GM12878 (cell line): ENCODE measurements at regions not wholly inside any gene's neighbourhood (a gene's known extent, or its start where the extent isn't known, plus 50 kb on each side); places are given as distances from the start of the nearest gene placed in this dataset.

Experiments
- ATAC-seq: fragments of 200-7000 bp; cut with Tn5 transposase; 3 replicates; pipeline ENCODE4 v1.9.1; 2020; ENCODE audit warnings: mild to moderate bottlenecking, moderate library complexity
- BruUV-seq: library from RNA; stranded (reverse); fragments of 400-500 nt; replicated peaks from 2 replicates; lab custom pipeline; 2021; lab: Mats Ljungman, UMichigan
- CTCF ChIA-PET: fragments of 300-600 bp; sonication (Branson Sonifier 250); formaldehyde crosslinking; extraction: SDS; loops from one replicate; lab custom pipeline; 2021; ENCODE audit warnings: inconsistent platforms; lab: Yijun Ruan, JAX
- POLR2A ChIA-PET: fragments of 350-600 bp; formaldehyde crosslinking; extraction: SDS; loops from one replicate; lab custom pipeline; 2021; ENCODE audit warnings: inconsistent platforms; lab: Charles Lee
- RAD21 ChIA-PET: fragments of 300-600 bp; sonication (Branson Sonifier 250); formaldehyde crosslinking; loops from one replicate; lab custom pipeline; 2023; ENCODE audit warnings: antibody characterized with exemption; ENCODE audit not compliant: unreplicated experiment; lab: Charles Lee
- SMC1A ChIA-PET: fragments of 300-600 bp; sonication (Branson Sonifier 250); formaldehyde crosslinking; loops from one replicate; lab custom pipeline; 2023; ENCODE audit not compliant: unreplicated experiment, uncharacterized antibody; lab: Charles Lee
- DNase-seq: peaks from one replicate; pipeline ENCODE4 v3.0.0-alpha.2; 2011; ENCODE audit warnings: low read depth, low spot score
- FAIRE-seq: peaks from 3 replicates; lab custom pipeline; 2011; peaks lifted over from hg19 to GRCh38; lab: Jason Lieb, UNC
- H2AFZ ChIP-seq: 2 replicates; pipeline ENCODE4 v1.6.0; 2011; ENCODE audit warnings: low read depth, low read length, control low read depth; ENCODE audit not compliant: control insufficient read depth
- H3K27ac ChIP-seq: 2 replicates; pipeline ENCODE4 v1.5.1; 2011; ENCODE audit warnings: control low read depth; ENCODE audit not compliant: control insufficient read depth, insufficient read depth
- H3K27me3 ChIP-seq, 2 experiments: replicated peaks in 1 of 2; 2 replicates each; pipeline versions ENCODE4 v1.6.0 to v1.6.1; 2011; ENCODE audit warnings: low read length in 1 of 2; ENCODE audit not compliant: control insufficient read depth in 2 of 2, insufficient read depth in 2 of 2
- H3K36me3 ChIP-seq, 2 experiments: 2 replicates each; pipeline ENCODE4 v1.5.1; 2011; ENCODE audit warnings: low read length in 1 of 2; ENCODE audit not compliant: control insufficient read depth in 2 of 2, insufficient read depth in 2 of 2
- H3K4me1 ChIP-seq: 2 replicates; pipeline ENCODE4 v1.6.1; 2011; ENCODE audit warnings: mild to moderate bottlenecking, low read length, moderate library complexity, mixed read lengths; ENCODE audit not compliant: control insufficient read depth, insufficient read depth
- H3K4me2 ChIP-seq: 2 replicates; pipeline ENCODE4 v1.6.0; 2011; ENCODE audit warnings: control low read depth; ENCODE audit not compliant: control insufficient read depth, insufficient read depth
- H3K4me3 ChIP-seq: fragments of 200-600 bp; sonication (generic); 2 replicates; pipeline ENCODE4 v1.5.1; 2016
- H3K79me2 ChIP-seq: 2 replicates; pipeline ENCODE4 v1.6.0; 2011; ENCODE audit warnings: low read length; ENCODE audit not compliant: control insufficient read depth, insufficient read depth
- H3K9ac ChIP-seq: 2 replicates; pipeline ENCODE4 v1.8.0; 2011; ENCODE audit warnings: low read length, control low read depth, mixed read lengths; ENCODE audit not compliant: control insufficient read depth, insufficient read depth
- H3K9me3 ChIP-seq: replicated peaks from 3 replicates; pipeline ENCODE4 v1.5.1; 2011; ENCODE audit warnings: mild to moderate bottlenecking, low read length; ENCODE audit not compliant: control insufficient read depth, insufficient read depth
- H4K20me1 ChIP-seq: 2 replicates; pipeline ENCODE4 v1.6.0; 2011; ENCODE audit not compliant: control insufficient read depth, insufficient read depth
- ASH2L ChIP-seq: fragments of 300-600, 200-600 bp; sonication (generic); IDR thresholded peaks from 2 replicates; pipeline ENCODE4 v1.6.1; 2017; ENCODE audit warnings: low read depth, mild to moderate bottlenecking, borderline replicate concordance
- ATF7 ChIP-seq: fragments of 450-650 bp; IDR thresholded peaks from 2 replicates; pipeline ENCODE4 v1.6.1; 2016; ENCODE audit warnings: low read depth, mild to moderate bottlenecking
- BCL11A ChIP-seq: IDR thresholded peaks from 2 replicates; pipeline ENCODE4 v1.6.1; 2011; ENCODE audit warnings: low read depth, low read length
- CBFB ChIP-seq: IDR thresholded peaks from 2 replicates; pipeline ENCODE4 v1.6.1; 2016; ENCODE audit warnings: antibody characterized with exemption, low read depth
- EGR1 ChIP-seq, 2 experiments: IDR thresholded peaks; 1 replicate in 1 of 2; 2 replicates in 1 of 2; pipeline ENCODE4 v1.6.1; 2011 to 2012; ENCODE audit warnings: low read depth in 2 of 2, low read length in 2 of 2, borderline replicate concordance in 1 of 2, mild to moderate bottlenecking in 1 of 2, moderate library complexity in 1 of 2
- FOXM1 ChIP-seq: IDR thresholded peaks from 2 replicates; pipeline ENCODE4 v1.6.1; 2012; ENCODE audit warnings: low read depth, mild to moderate bottlenecking, inconsistent platforms, low read length, moderate library complexity
- HDAC2 ChIP-seq: fragments of 200-600 bp; sonication (generic); IDR thresholded peaks from 2 replicates; pipeline ENCODE4 v1.6.1; 2017
- IKZF1 ChIP-seq: fragments of 450-650 bp; conservative IDR thresholded peaks from 2 replicates; pipeline ENCODE4 v1.6.1; 2017; ENCODE audit warnings: antibody characterized with exemption, mild to moderate bottlenecking
- IRF5 ChIP-seq: fragments of 450-650 bp; IDR thresholded peaks from 2 replicates; pipeline ENCODE4 v1.6.1; 2017; ENCODE audit warnings: borderline replicate concordance
- MLLT1 ChIP-seq: fragments of 450-650 bp; IDR thresholded peaks from 2 replicates; pipeline ENCODE4 v1.6.1; 2016; ENCODE audit warnings: mild to moderate bottlenecking
- NFYA ChIP-seq: IDR thresholded peaks from 2 replicates; pipeline ENCODE4 v1.6.1; 2011; ENCODE audit warnings: low read depth, mild to moderate bottlenecking, low read length, improper control_type of control experiment, borderline replicate concordance
- NFYB ChIP-seq: IDR thresholded peaks from 2 replicates; pipeline ENCODE4 v1.6.1; 2011; ENCODE audit warnings: low read depth, mild to moderate bottlenecking, low read length, improper control_type of control experiment, moderate library complexity; ENCODE audit not compliant: insufficient read depth
- POLR2AphosphoS5 ChIP-seq: IDR thresholded peaks from 2 replicates; pipeline ENCODE4 v1.6.1; 2011; ENCODE audit warnings: mild to moderate bottlenecking, low read length, inconsistent platforms
- TCF12 ChIP-seq: IDR thresholded peaks from 2 replicates; pipeline ENCODE4 v1.6.1; 2011; ENCODE audit warnings: low read depth, mild to moderate bottlenecking, low read length
- YBX1 ChIP-seq: fragments of 450-650 bp; IDR thresholded peaks from 2 replicates; pipeline ENCODE4 v1.6.1; 2016; ENCODE audit warnings: antibody characterized with exemption
- ZNF217 ChIP-seq: fragments of 450-650 bp; IDR thresholded peaks from 2 replicates; pipeline ENCODE4 v1.6.1; 2017; ENCODE audit warnings: antibody characterized with exemption, mild to moderate bottlenecking
- ZSCAN29 ChIP-seq: fragments of 450-650 bp; IDR thresholded peaks from 2 replicates; pipeline ENCODE4 v1.6.1; 2017; ENCODE audit warnings: mild to moderate bottlenecking, moderate library complexity
- WGBS: methylation state at CpG from one replicate; pipeline ENCODE4 v1.1.6; 2016; ENCODE audit warnings: low lambda C conversion rate; ENCODE audit not compliant: insufficient replicate concordance, insufficient coverage; ENCODE audit errors: missing lambda C conversion rate; 5-methylcytosine and 5-hydroxymethylcytosine counted together
- in situ Hi-C: fragments of 300-500 bp; cut with MboI; formaldehyde crosslinking; loops from 9 replicates; pipeline ENCODE4 v1.14.3; 2018; ENCODE audit warnings: mixed read lengths
- intact Hi-C: fragments of 100-400 bp; cut with micrococcal nuclease; formaldehyde crosslinking; loops from one replicate; pipeline ENCODE4 v1.14.2; 2022; ENCODE audit not compliant: unreplicated experiment

GRCh38 chr2:183799761-183800160 is 675.5 kb downstream of the NUP35 start:
- no peaks in the 10 kb centered on the region for H4K20me1 ChIP-seq
- no peaks in the 10 kb centered on the region for H3K9me3 ChIP-seq
- ChIA-PET RAD21 (no interaction called here), CTCF (no interaction called here), SMC1A (no interaction called here), POLR2A (no interaction called here)
- H3K4me1 ChIP-seq: no peaks in the 10 kb centered on the region
- DNase-seq (no peak), ATAC-seq (no peak), FAIRE-seq (no peak)
- H3K4me3 ChIP-seq: no peak overlapping the region
- no TSS peak for BruUV-seq
- H3K27ac ChIP-seq: no peak overlapping the region
- H3K36me3 ChIP-seq: no peaks in the 10 kb centered on the region
- no peak overlapping the region for H2AFZ ChIP-seq
- no peaks in the 10 kb centered on the region for H3K27me3 ChIP-seq
- intact Hi-C loops (no loop called here), in situ Hi-C loops (no loop called here)
- no peak overlapping the region for H3K9ac ChIP-seq
- H3K79me2 ChIP-seq: no peaks in the 10 kb centered on the region
- WGBS: 29% methylated on average over 3 of the region's 3 CpGs
- H3K4me2 ChIP-seq: no peak overlapping the region
- TF ChIP-seq POLR2AphosphoS5: no peak
- no peak for TF ChIP-seq BCL11A
- no peak for TF ChIP-seq NFYB
- no peak for TF ChIP-seq ATF7
- TF ChIP-seq HDAC2: no peak
- no peak for TF ChIP-seq MLLT1
- no peak for TF ChIP-seq IKZF1
- TF ChIP-seq CBFB: no peak
- no peak for TF ChIP-seq ASH2L
- no peak for TF ChIP-seq ZNF217
- TF ChIP-seq NFYA: no peak
- TF ChIP-seq EGR1 (IDR thresholded peaks at IDR 0.05; ENCODE audit: borderline replicate concordance in 1 of 2, low read depth in 2 of 2, low read length in 2 of 2): no peak
- no peak for TF ChIP-seq FOXM1
- no peak for TF ChIP-seq TCF12
- no peak for TF ChIP-seq IRF5
- no peak for TF ChIP-seq ZSCAN29
- TF ChIP-seq YBX1: no peak
